Mesothelial cell of epicardium (in vitro differentiated cells): ENCODE measurements at regions not wholly inside any gene's neighbourhood (a gene's known extent, or its start where the extent isn't known, plus 50 kb on each side); places are given as distances from the start of the nearest gene placed in this dataset.

ENCODE experiments used
- DNase-seq, 2 experiments: peaks; one replicate each; pipeline ENCODE4 v3.0.0; 2021; ENCODE audit warnings: low spot score in 2 of 2; ENCODE audit not compliant: unreplicated experiment in 2 of 2
- H3K27ac Mint-ChIP-seq: 2 replicates; pipeline ENCODE4 v1.8.0; 2021; ENCODE audit warnings: mixed read lengths
- H3K27me3 Mint-ChIP-seq: 2 replicates; pipeline ENCODE4 v1.8.0; 2021; ENCODE audit warnings: low read depth, mixed read lengths
- H3K36me3 Mint-ChIP-seq: 2 replicates; pipeline ENCODE4 v1.8.0; 2021; ENCODE audit warnings: mixed read lengths
- H3K4me1 Mint-ChIP-seq: 2 replicates; pipeline ENCODE4 v1.8.0; 2021; ENCODE audit warnings: mixed read lengths
- H3K4me3 Mint-ChIP-seq: 2 replicates; pipeline ENCODE4 v1.8.0; 2021; ENCODE audit warnings: mild to moderate bottlenecking, moderate library complexity, mixed read lengths
- H3K9me3 Mint-ChIP-seq: 2 replicates; pipeline ENCODE4 v1.8.0; 2021; ENCODE audit warnings: mixed read lengths
- CTCF ChIP-seq: fragments of 200-600 bp; sonication (generic); IDR thresholded peaks from one replicate; pipeline ENCODE4 v1.5.0; 2021; ENCODE audit warnings: antibody characterized with exemption; ENCODE audit not compliant: unreplicated experiment

GRCh38 chr1:29946057-29946456 is 709.7 kb downstream of the PTPRU start:
- TF ChIP-seq CTCF = no peak
- DNase-seq = no peak
- H3K27me3 Mint-ChIP-seq = peaks cover 44% of the 10 kb centered on the region
- no peaks in the 10 kb centered on the region for H3K9me3 Mint-ChIP-seq
- H3K27ac Mint-ChIP-seq = no peak overlapping the region
- H3K36me3 Mint-ChIP-seq = no peaks in the 10 kb centered on the region
- no peaks in the 10 kb centered on the region for H3K4me1 Mint-ChIP-seq
- no peak overlapping the region for H3K4me3 Mint-ChIP-seq

GRCh38 chr1:29945426-29945825 is 709.1 kb downstream of the PTPRU start:
- no peak for DNase-seq
- H3K27me3 Mint-ChIP-seq = peaks cover 48% of the 10 kb centered on the region
- no peaks in the 10 kb centered on the region for H3K36me3 Mint-ChIP-seq
- H3K4me1 Mint-ChIP-seq = no peaks in the 10 kb centered on the region
- TF ChIP-seq CTCF = no peak
- no peak overlapping the region for H3K4me3 Mint-ChIP-seq
- no peaks in the 10 kb centered on the region for H3K9me3 Mint-ChIP-seq
- no peak overlapping the region for H3K27ac Mint-ChIP-seq

DNA sequence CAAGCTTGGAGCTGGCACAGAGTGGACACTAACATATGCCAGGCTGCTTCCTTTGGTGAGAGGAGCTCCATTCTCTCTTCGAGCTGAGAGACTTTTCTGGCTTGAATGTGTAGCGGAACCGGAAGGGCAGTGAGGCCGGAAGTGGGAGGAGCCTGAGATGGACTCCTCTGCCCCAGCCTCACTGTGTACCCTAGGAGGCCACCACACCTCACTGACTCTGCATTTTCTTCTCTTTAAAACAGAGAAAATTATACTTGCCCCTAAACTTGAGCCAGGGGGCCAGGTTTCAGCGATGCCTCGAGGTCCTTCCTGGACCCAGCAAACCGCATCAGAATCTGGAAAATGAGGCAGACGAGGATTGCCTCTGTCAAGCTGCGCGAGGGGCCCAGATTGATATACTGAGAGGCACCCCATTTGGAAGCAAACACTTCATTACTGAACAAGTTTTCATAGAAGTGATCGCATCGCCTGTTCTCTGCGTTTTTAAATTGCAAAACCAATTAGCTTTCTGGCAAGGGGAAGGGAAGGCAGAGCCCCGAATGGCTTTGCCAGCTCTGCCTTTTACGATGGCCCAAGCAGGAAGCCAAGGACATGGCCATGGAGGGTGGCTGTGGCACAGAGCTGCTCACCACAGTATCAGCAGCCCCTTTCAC is 708.1 kb downstream of the PTPRU start:
- DNase-seq = no peak
- no peak overlapping the region for H3K4me3 Mint-ChIP-seq
- H3K9me3 Mint-ChIP-seq = no peaks in the 10 kb centered on the region
- H3K4me1 Mint-ChIP-seq = no peaks in the 10 kb centered on the region
- no peak for TF ChIP-seq CTCF
- peaks cover 54% of the 10 kb centered on the region for H3K27me3 Mint-ChIP-seq
- H3K36me3 Mint-ChIP-seq = no peaks in the 10 kb centered on the region
- no peak overlapping the region for H3K27ac Mint-ChIP-seq

- Mint-ChIP-seq H3K36me3 (no peaks in the 10 kb centered on the region), H3K27ac (no peak overlapping the region), H3K4me1 (no peaks in the 10 kb centered on the region), H3K4me3 (no peak overlapping the region), H3K27me3 (peaks cover 49% of the 10 kb centered on the region), H3K9me3 (no peaks in the 10 kb centered on the region)
- TF ChIP-seq CTCF = no peak
- DNase-seq = no peak
These were observed 706.7 kb downstream of the PTPRU start for GRCh38 chr1:29943034-29943433.

DNA sequence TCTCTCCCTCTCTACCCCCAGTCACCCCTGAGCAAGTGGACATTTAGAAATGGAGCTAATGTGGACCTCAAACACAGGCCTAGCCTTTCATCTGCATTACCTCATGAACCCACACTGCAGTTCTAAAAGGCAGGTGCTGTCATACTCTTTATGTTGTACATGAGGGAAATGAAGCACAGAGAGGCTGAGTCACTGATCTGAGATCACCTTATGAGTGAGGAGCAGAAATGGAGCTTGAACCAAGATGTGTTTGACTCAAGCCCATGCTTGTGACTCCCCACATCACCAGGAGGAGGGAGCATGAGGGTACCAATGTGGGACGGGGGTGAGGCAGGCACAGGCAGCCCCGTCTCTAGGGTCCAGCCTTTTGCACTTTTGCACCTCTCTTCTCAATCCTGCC is 702.8 kb downstream of the PTPRU start:
- Mint-ChIP-seq H3K4me3 (no peak overlapping the region), H3K27ac (no peak overlapping the region), H3K4me1 (no peaks in the 10 kb centered on the region), H3K36me3 (no peaks in the 10 kb centered on the region), H3K9me3 (no peaks in the 10 kb centered on the region), H3K27me3 (peaks cover 29% of the 10 kb centered on the region)
- TF ChIP-seq CTCF = no peak
- no peak for DNase-seq

GRCh38 chr1:29937356-29937755 is 701.0 kb downstream of the PTPRU start:
- no peak for DNase-seq
- H3K27ac Mint-ChIP-seq = no peak overlapping the region
- H3K4me1 Mint-ChIP-seq = no peaks in the 10 kb centered on the region
- H3K4me3 Mint-ChIP-seq = no peak overlapping the region
- no peak for TF ChIP-seq CTCF
- no peaks in the 10 kb centered on the region for H3K36me3 Mint-ChIP-seq
- peaks cover 35% of the 10 kb centered on the region for H3K27me3 Mint-ChIP-seq
- no peaks in the 10 kb centered on the region for H3K9me3 Mint-ChIP-seq
